Naive thymus-derived CD4-positive, alpha-beta T cell (primary cell): ENCODE measurements at regions not wholly inside any gene's neighbourhood (a gene's known extent, or its start where the extent isn't known, plus 50 kb on each side); places are given as distances from the start of the nearest gene placed in this dataset.

ENCODE experiments used
- ATAC-seq: fragments of 150-1000 bp; cut with Tn5 transposase; 2 replicates; pipeline ENCODE4 v1.10.0; 2021; ENCODE audit warnings: mild to moderate bottlenecking, moderate library complexity
- CTCF ChIA-PET: fragments of 350-600 bp; sonication (Branson Sonifier 250); formaldehyde crosslinking; loops from one replicate; lab custom pipeline; 2021; ENCODE audit warnings: antibody characterized with exemption; lab: Charles Lee
- POLR2A ChIA-PET: fragments of 350-600 bp; sonication (Branson Sonifier 250); formaldehyde crosslinking; loops from one replicate; lab custom pipeline; 2021; ENCODE audit warnings: antibody characterized with exemption, inconsistent platforms; lab: Charles Lee
- DNase-seq, 9 donors: peaks; one replicate each; pipeline versions ENCODE4 v3.0.0 to v3.0.0-alpha.2; 2020 to 2022; ENCODE audit warnings: mixed read lengths in 1 of 9
- H3K27ac ChIP-seq: one replicate; pipeline ENCODE4 v1.7.0; 2013; ENCODE audit warnings: mild to moderate bottlenecking, low read depth, low read length, moderate library complexity
- H3K27me3 ChIP-seq, 2 donors: one replicate each; pipeline ENCODE4 v1.7.0; 2013; ENCODE audit warnings: low read length in 2 of 2, mild to moderate bottlenecking in 2 of 2, moderate library complexity in 2 of 2; ENCODE audit not compliant: control insufficient read depth in 2 of 2, insufficient read depth in 2 of 2
- H3K36me3 ChIP-seq, 3 experiments: 1 replicate in 2 of 3; 2 replicates in 1 of 3; pipeline ENCODE4 v1.7.0; 2013; ENCODE audit warnings: low read length in 3 of 3, mild to moderate bottlenecking in 3 of 3, moderate library complexity in 1 of 3; ENCODE audit not compliant: insufficient read depth in 3 of 3, control insufficient read depth in 2 of 3
- H3K4me1 ChIP-seq, 2 donors: one replicate each; pipeline ENCODE4 v1.7.0; 2013; ENCODE audit warnings: low read length in 2 of 2, mild to moderate bottlenecking in 2 of 2, moderate library complexity in 1 of 2; ENCODE audit not compliant: control insufficient read depth in 2 of 2, insufficient read depth in 2 of 2
- H3K4me3 ChIP-seq: 2 replicates; pipeline ENCODE4 v1.7.0; 2013; ENCODE audit warnings: mild to moderate bottlenecking, low read length
- H3K9me3 ChIP-seq, 3 experiments: 1 replicate in 2 of 3; 2 replicates in 1 of 3; pipeline ENCODE4 v1.7.0; 2013; ENCODE audit warnings: low read length in 3 of 3; ENCODE audit not compliant: control insufficient read depth in 2 of 3
- H3K27ac Mint-ChIP-seq, 9 donors: one replicate each; pipeline ENCODE4 v1.8.0; 2020 to 2022; ENCODE audit warnings: mixed read lengths in 9 of 9, mild to moderate bottlenecking in 8 of 9, moderate library complexity in 5 of 9, inconsistent platforms in 2 of 9
- H3K27me3 Mint-ChIP-seq, 5 donors: one replicate each; pipeline ENCODE4 v1.8.0; 2021 to 2022; ENCODE audit warnings: mixed read lengths in 5 of 5, mild to moderate bottlenecking in 1 of 5
- H3K36me3 Mint-ChIP-seq, 5 donors: one replicate each; pipeline ENCODE4 v1.8.0; 2020 to 2022; ENCODE audit warnings: mixed read lengths in 5 of 5, mild to moderate bottlenecking in 3 of 5, inconsistent platforms in 1 of 5
- H3K4me1 Mint-ChIP-seq, 7 donors: one replicate each; pipeline ENCODE4 v1.8.0; 2020 to 2022; ENCODE audit warnings: mixed read lengths in 7 of 7, mild to moderate bottlenecking in 3 of 7, inconsistent platforms in 1 of 7
- H3K4me3 Mint-ChIP-seq, 10 donors: one replicate each; pipeline ENCODE4 v1.8.0; 2020 to 2022; ENCODE audit warnings: mild to moderate bottlenecking in 10 of 10, mixed read lengths in 10 of 10, moderate library complexity in 6 of 10, inconsistent platforms in 2 of 10
- H3K9me3 Mint-ChIP-seq, 11 donors: one replicate each; pipeline ENCODE4 v1.8.0; 2020 to 2022; ENCODE audit warnings: mixed read lengths in 11 of 11, mild to moderate bottlenecking in 4 of 11, inconsistent platforms in 1 of 11, moderate library complexity in 1 of 11
- intact Hi-C, 2 donors: fragments of 100-400 bp; cut with micrococcal nuclease; formaldehyde crosslinking; loops; one replicate each; pipeline ENCODE4 v1.15.1; 2023

DNA sequence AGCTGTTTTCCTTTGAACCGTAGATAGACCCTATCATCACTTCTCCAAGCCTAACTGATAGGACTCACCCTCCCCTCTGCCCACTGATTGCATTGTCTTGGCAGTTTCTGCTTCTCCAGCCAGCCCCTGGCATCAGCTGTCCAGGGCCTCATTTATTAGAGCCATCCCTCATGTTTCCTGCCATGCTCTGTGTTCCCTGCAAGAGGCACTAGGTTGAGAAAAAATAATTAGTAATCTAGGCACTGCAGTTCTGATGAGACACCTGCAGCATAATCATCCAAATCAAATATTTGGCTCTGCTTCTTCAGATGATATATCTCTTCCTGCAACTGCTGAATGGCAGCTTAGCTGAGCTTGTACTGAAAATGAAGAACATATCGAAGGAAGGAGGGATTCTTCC lies 303.0 kb upstream of the TLE4 start:
- Mint-ChIP-seq H3K4me1 (peaks cover 0 to 3% (median 0%) of the 10 kb centered on the region in 7 donors), H3K27me3 (peaks cover 2 to 34% (median 15%) of the 10 kb centered on the region in 5 donors), H3K4me3 (no peak overlapping the region), H3K9me3 (peaks cover 0 to 4% (median 0%) of the 10 kb centered on the region in 11 donors), H3K27ac (no peak overlapping the region), H3K36me3 (no peaks in the 10 kb centered on the region)
- no peaks in the 10 kb centered on the region for H3K27me3 ChIP-seq
- ChIA-PET POLR2A (no interaction called here), CTCF (no interaction called here)
- no peaks in the 10 kb centered on the region for H3K36me3 ChIP-seq
- no peak overlapping the region for H3K4me3 ChIP-seq
- H3K9me3 ChIP-seq = no peaks in the 10 kb centered on the region
- ATAC-seq (no peak), DNase-seq (no peak)
- intact Hi-C loops = no loop called here
- no peaks in the 10 kb centered on the region for H3K4me1 ChIP-seq
- H3K27ac ChIP-seq = no peak overlapping the region

DNA sequence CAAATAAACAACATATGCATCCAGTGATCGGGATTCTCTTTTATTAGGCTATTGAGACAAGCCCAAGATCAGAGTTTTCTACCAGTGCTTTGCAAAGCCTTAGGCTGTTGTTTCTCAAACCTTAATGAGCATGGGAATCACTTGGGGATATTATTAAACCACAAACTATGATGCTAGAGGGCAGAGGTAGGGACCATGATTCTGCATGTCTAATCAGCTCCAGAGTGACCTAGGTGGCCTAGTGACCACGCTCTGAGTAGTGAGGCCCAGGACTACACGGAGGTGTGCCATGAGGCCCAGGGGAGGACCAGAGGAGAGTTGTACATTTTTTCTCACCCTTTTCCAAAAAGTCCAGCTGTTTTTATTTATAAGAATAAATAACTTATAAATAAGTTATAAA lies 298.5 kb upstream of the TLE4 start:
- intact Hi-C loops = no loop called here
- Mint-ChIP-seq H3K4me3 (no peak overlapping the region), H3K4me1 (no peaks in the 10 kb centered on the region), H3K36me3 (no peaks in the 10 kb centered on the region), H3K9me3 (peaks cover 0 to 1% (median 0%) of the 10 kb centered on the region in 11 donors), H3K27me3 (peaks cover 0 to 7% (median 6%) of the 10 kb centered on the region in 5 donors), H3K27ac (no peak overlapping the region)
- Histone ChIP-seq H3K4me1 (no peaks in the 10 kb centered on the region), H3K36me3 (no peaks in the 10 kb centered on the region), H3K27me3 (no peaks in the 10 kb centered on the region), H3K9me3 (no peaks in the 10 kb centered on the region), H3K27ac (no peak overlapping the region), H3K4me3 (no peak overlapping the region)
- ChIA-PET POLR2A (no interaction called here), CTCF (no interaction called here)
- DNase-seq (no peak), ATAC-seq (no peak)

DNA sequence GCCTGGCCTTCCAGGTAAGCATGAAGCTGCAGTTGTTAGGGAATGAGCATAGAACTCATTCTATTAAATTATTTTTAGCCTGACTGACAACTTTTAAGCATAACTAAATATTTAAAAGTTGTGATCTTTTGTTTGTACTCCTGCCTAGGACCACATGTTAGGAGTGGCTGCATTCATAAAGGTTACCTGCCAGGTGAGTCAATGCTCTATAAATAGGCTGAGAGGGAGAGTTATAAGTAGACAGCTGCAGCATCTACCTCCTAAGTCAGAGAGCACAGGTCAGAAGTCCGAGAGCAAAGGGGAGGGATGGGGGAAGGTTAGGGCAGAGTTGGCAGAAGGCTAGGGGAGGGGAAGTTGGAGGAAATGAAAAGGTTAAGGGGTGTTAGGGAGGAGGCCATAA lies 292.4 kb upstream of the TLE4 start:
- no peaks in the 10 kb centered on the region for H3K36me3 Mint-ChIP-seq
- no peaks in the 10 kb centered on the region for H3K27me3 ChIP-seq
- H3K27me3 Mint-ChIP-seq = peaks cover 0 to 13% (median 11%) of the 10 kb centered on the region in 5 donors
- no peaks in the 10 kb centered on the region for H3K4me1 Mint-ChIP-seq
- ChIA-PET CTCF (no interaction called here), POLR2A (no interaction called here)
- no peaks in the 10 kb centered on the region for H3K9me3 ChIP-seq
- no peaks in the 10 kb centered on the region for H3K36me3 ChIP-seq
- no peak overlapping the region for H3K4me3 Mint-ChIP-seq
- H3K4me3 ChIP-seq = no peak overlapping the region
- no peak overlapping the region for H3K27ac Mint-ChIP-seq
- no peak for ATAC-seq
- no peak overlapping the region for H3K27ac ChIP-seq
- H3K9me3 Mint-ChIP-seq = peaks cover 0 to 2% (median 0%) of the 10 kb centered on the region in 11 donors
- DNase-seq = no peak
- H3K4me1 ChIP-seq = no peaks in the 10 kb centered on the region
- intact Hi-C loops = no loop called here

DNA sequence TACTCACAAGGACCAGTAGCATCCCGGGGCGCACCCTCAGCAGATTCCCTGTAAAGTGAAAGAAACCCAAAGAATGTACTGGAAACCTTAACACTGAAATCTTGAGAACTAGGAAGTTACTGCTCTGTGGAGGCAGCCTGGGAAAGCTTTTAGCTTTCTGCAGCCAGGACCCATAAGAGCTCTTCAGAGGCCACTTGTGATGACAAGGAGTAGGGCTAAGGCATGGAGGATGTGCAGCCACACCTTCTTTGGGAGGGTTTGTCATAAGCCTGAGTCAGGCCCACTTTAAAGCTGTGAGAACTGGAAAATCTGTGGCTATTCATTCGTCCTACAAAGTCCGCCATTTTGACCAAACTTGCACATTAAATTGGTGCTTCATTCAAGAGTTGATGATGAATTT lies 291.1 kb upstream of the TLE4 start:
- H3K27me3 Mint-ChIP-seq = peaks cover 0 to 13% (median 11%) of the 10 kb centered on the region in 5 donors
- H3K4me1 ChIP-seq = no peaks in the 10 kb centered on the region
- ChIA-PET POLR2A (no interaction called here), CTCF (no interaction called here)
- ATAC-seq = no peak
- H3K27ac Mint-ChIP-seq = no peak overlapping the region
- no peak overlapping the region for H3K4me3 Mint-ChIP-seq
- no peaks in the 10 kb centered on the region for H3K9me3 ChIP-seq
- no peaks in the 10 kb centered on the region for H3K4me1 Mint-ChIP-seq
- H3K27ac ChIP-seq = no peak overlapping the region
- H3K9me3 Mint-ChIP-seq = peaks cover 0 to 2% (median 0%) of the 10 kb centered on the region in 11 donors
- H3K27me3 ChIP-seq = no peaks in the 10 kb centered on the region
- intact Hi-C loops = no loop called here
- no peaks in the 10 kb centered on the region for H3K36me3 ChIP-seq
- no peaks in the 10 kb centered on the region for H3K36me3 Mint-ChIP-seq
- no peak for DNase-seq
- H3K4me3 ChIP-seq = no peak overlapping the region

DNA sequence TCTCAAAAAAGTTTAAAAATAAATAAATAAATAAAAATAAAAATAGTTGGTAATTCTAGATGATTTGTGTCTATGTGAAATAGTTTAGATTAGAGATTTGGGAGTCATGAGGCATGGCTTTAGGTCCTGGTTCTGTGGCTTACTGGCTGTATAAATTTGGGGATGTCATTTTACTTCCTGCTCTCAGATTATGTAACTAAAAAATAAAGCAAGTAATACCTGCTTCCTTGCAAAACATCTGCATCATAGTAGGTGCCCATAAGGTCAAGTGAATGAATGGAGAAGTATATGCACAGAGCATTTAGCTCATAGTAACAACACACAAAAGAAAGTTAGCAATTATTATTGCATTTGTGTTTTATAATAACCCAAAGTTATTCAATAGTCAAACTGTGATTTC lies 287.7 kb upstream of the TLE4 start:
- H3K27ac Mint-ChIP-seq = no peak overlapping the region
- H3K27me3 Mint-ChIP-seq = peaks cover 0 to 13% (median 4%) of the 10 kb centered on the region in 5 donors
- CTCF ChIA-PET = no interaction called here
- POLR2A ChIA-PET = no interaction called here
- Histone ChIP-seq H3K36me3 (no peaks in the 10 kb centered on the region), H3K27ac (no peak overlapping the region), H3K9me3 (no peaks in the 10 kb centered on the region), H3K4me1 (no peaks in the 10 kb centered on the region), H3K27me3 (no peaks in the 10 kb centered on the region), H3K4me3 (no peak overlapping the region)
- peaks cover 0 to 1% (median 0%) of the 10 kb centered on the region in 11 donors for H3K9me3 Mint-ChIP-seq
- no peaks in the 10 kb centered on the region for H3K4me1 Mint-ChIP-seq
- H3K36me3 Mint-ChIP-seq = no peaks in the 10 kb centered on the region
- no peak overlapping the region for H3K4me3 Mint-ChIP-seq
- no peak for DNase-seq
- intact Hi-C loops = no loop called here
- ATAC-seq = no peak

DNA sequence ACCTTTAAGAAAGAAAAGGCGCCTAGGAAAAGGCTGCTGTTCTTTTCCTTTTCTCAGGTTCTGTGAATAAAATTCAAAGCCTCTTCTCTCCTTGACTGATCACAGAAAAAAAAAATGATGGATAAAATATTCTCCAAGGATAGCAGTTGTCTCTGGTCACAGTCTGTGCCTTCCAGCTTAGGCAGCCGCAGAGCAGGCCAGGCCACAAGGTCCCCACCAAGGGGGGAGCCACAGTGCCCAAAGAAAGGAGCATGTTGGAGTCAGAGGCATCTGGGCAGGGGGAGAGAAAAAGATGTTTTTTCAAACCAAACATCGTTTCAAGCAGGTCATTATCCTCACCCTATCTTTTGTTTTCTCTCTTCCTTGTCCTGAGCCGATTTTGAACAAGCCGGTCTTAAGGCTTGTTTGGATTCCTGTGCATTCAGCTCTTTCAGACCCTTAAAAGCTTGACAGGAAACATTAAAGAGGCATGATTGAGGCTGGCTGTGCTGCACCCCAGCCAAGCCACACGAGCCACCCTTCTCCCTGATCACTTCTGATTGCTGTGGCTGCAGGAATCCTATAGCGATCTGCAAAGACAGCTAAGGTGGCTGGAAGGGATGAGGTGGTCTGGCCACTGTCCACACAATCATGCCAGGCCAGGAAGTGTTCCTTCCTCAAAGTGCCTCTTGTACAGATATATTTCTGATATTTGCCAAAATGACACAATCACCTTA lies 284.6 kb upstream of the TLE4 start:
- CTCF ChIA-PET = no interaction called here
- intact Hi-C loops = no loop called here
- peaks cover 0 to under 1% (median 0%) of the 10 kb centered on the region in 11 donors for H3K9me3 Mint-ChIP-seq
- DNase-seq (no peak), ATAC-seq (no peak)
- H3K4me3 Mint-ChIP-seq = no peak overlapping the region
- H3K4me1 Mint-ChIP-seq = no peaks in the 10 kb centered on the region
- POLR2A ChIA-PET = no interaction called here
- no peaks in the 10 kb centered on the region for H3K36me3 Mint-ChIP-seq
- Histone ChIP-seq H3K27me3 (no peaks in the 10 kb centered on the region), H3K36me3 (no peaks in the 10 kb centered on the region), H3K4me1 (no peaks in the 10 kb centered on the region), H3K9me3 (no peaks in the 10 kb centered on the region), H3K4me3 (no peak overlapping the region), H3K27ac (no peak overlapping the region)
- no peaks in the 10 kb centered on the region for H3K27me3 Mint-ChIP-seq
- H3K27ac Mint-ChIP-seq = no peak overlapping the region

DNA sequence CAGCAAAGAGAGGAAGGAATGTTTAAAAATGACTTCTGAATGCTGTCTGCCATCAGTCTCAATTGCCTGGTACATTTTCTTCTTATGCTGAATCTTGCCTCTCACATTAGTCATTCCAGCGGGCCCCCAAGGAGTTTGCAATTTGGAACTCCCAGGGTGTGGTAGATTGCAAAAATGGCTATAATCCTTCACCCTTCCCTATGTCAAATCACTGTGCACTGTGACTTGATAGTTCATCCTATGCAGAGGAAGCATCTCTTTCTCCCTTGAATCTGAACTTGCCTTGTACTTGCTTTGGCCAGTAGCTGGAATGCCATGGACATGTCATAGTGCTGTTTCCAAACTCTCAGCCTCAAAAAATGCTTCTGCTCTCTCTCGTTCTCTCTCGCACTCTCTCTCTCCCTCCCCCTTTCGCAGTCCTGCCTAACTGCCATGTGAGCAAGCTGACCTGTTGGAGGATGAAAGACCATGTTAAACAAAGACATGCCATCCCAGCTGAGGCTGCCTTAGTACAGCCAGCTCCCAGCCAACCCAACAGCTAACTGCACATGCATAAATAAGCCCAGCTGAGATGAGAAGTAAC lies 284.0 kb upstream of the TLE4 start:
- ChIA-PET CTCF (no interaction called here), POLR2A (no interaction called here)
- peaks cover 0 to 5% (median 0%) of the 10 kb centered on the region in 11 donors for H3K9me3 Mint-ChIP-seq
- no peak overlapping the region for H3K4me3 ChIP-seq
- no peaks in the 10 kb centered on the region for H3K36me3 Mint-ChIP-seq
- H3K4me1 Mint-ChIP-seq = no peaks in the 10 kb centered on the region
- H3K36me3 ChIP-seq = no peaks in the 10 kb centered on the region
- H3K4me1 ChIP-seq = no peaks in the 10 kb centered on the region
- no peaks in the 10 kb centered on the region for H3K27me3 ChIP-seq
- DNase-seq = no peak
- no peak overlapping the region for H3K27ac ChIP-seq
- no peak overlapping the region for H3K27ac Mint-ChIP-seq
- no peak for ATAC-seq
- intact Hi-C loops = no loop called here
- no peaks in the 10 kb centered on the region for H3K9me3 ChIP-seq
- no peak overlapping the region for H3K4me3 Mint-ChIP-seq
- peaks cover 0 to 4% (median 0%) of the 10 kb centered on the region in 5 donors for H3K27me3 Mint-ChIP-seq
